AG08396 (cell line): ENCODE measurements at regions not wholly inside any gene's neighbourhood (a gene's known extent, or its start where the extent isn't known, plus 50 kb on each side); places are given as distances from the start of the nearest gene placed in this dataset.
"Not testable (repeated sequence)": the region's sequence is repeated elsewhere in the genome, so short reads cannot be mapped to it uniquely, and the experiment has no call there.

Experiments
- DNase-seq: peaks from one replicate; pipeline ENCODE4 v3.0.0; 2012; ENCODE audit warnings: low spot score, mixed read lengths

GRCh38 chr10:90028312-90028711 is 326.9 kb downstream of the KIF20B start:
- no peak for DNase-seq

- DNase-seq, result no peak
Observed at GRCh38 chr10:90031776-90032175, 330.4 kb downstream of the KIF20B start.

GRCh38 chr10:90032519-90032918 is 331.1 kb downstream of the KIF20B start:
- no peak for DNase-seq

- DNase-seq, result not testable (repeated sequence)
Observed at GRCh38 chr10:90034862-90035261, 333.5 kb downstream of the KIF20B start.

GRCh38 chr10:90041585-90041984 is 340.2 kb downstream of the KIF20B start:
- no peak for DNase-seq

- DNase-seq, result no peak
Observed at GRCh38 chr10:90042075-90042474, 340.7 kb downstream of the KIF20B start.

GRCh38 chr10:90047243-90047729 is 345.9 kb downstream of the KIF20B start:
- DNase-seq, result no peak

- no peak for DNase-seq
Observed at GRCh38 chr10:90051053-90051452, 349.7 kb downstream of the KIF20B start.

- DNase-seq, result no peak
Observed at GRCh38 chr10:90051474-90051873, 350.1 kb downstream of the KIF20B start.

- DNase-seq, result no peak
Observed at GRCh38 chr10:90062786-90063185, 361.4 kb downstream of the KIF20B start.

- DNase-seq, result no peak
Observed at GRCh38 chr10:90064295-90064694, 362.9 kb downstream of the KIF20B start.

- no peak for DNase-seq
Observed at GRCh38 chr10:90066435-90066834, 365.0 kb downstream of the KIF20B start.

GRCh38 chr10:90075995-90076394 is 374.6 kb downstream of the KIF20B start:
- no peak for DNase-seq

- no peak for DNase-seq
Observed at GRCh38 chr10:90079819-90080218, 378.4 kb downstream of the KIF20B start.

GRCh38 chr10:90086606-90087190 is 385.3 kb downstream of the KIF20B start:
- DNase-seq, result not testable (repeated sequence)

GRCh38 chr10:90087197-90088023 is 386.0 kb downstream of the KIF20B start:
- DNase-seq, result no peak

- DNase-seq, result no peak
Observed at GRCh38 chr10:90088024-90088317, 386.6 kb downstream of the KIF20B start.

- no peak for DNase-seq
Observed at GRCh38 chr10:90089719-90090118, 388.3 kb downstream of the KIF20B start.

- DNase-seq, result no peak
Observed at GRCh38 chr10:90096196-90096595, 394.8 kb downstream of the KIF20B start.

- not testable (repeated sequence) for DNase-seq
Observed at GRCh38 chr10:90107581-90107980, 406.2 kb downstream of the KIF20B start.

- DNase-seq, result no peak
Observed at GRCh38 chr10:90111671-90112070, 410.3 kb downstream of the KIF20B start.

- no peak for DNase-seq
Observed at GRCh38 chr10:90112681-90113080, 411.3 kb downstream of the KIF20B start.

GRCh38 chr10:90118567-90118966 is 417.2 kb downstream of the KIF20B start:
- not testable (repeated sequence) for DNase-seq
